Chondrocyte (in vitro differentiated cells): ENCODE measurements at regions not wholly inside any gene's neighbourhood (a gene's known extent, or its start where the extent isn't known, plus 50 kb on each side); places are given as distances from the start of the nearest gene placed in this dataset.

Experiments used
- DNase-seq: peaks from one replicate; pipeline ENCODE4 v3.0.0; 2021; ENCODE audit warnings: mixed read lengths, low spot score
- H3K27ac Mint-ChIP-seq: one replicate; pipeline ENCODE4 v1.8.0; 2021; ENCODE audit warnings: mild to moderate bottlenecking, moderate library complexity, mixed read lengths; ENCODE audit not compliant: unreplicated experiment
- H3K27me3 Mint-ChIP-seq: 2 replicates; pipeline ENCODE4 v1.8.0; 2021; ENCODE audit warnings: low read depth, mixed read lengths
- H3K36me3 Mint-ChIP-seq: 2 replicates; pipeline ENCODE4 v1.8.0; 2021; ENCODE audit warnings: low read depth, mixed read lengths
- H3K4me1 Mint-ChIP-seq: 2 replicates; pipeline ENCODE4 v1.8.0; 2021; ENCODE audit warnings: low read depth, mild to moderate bottlenecking, mixed read lengths
- H3K4me3 Mint-ChIP-seq: one replicate; pipeline ENCODE4 v1.8.0; 2021; ENCODE audit warnings: mild to moderate bottlenecking, moderate library complexity, mixed read lengths; ENCODE audit not compliant: unreplicated experiment
- H3K9me3 Mint-ChIP-seq: 2 replicates; pipeline ENCODE4 v1.8.0; 2021; ENCODE audit warnings: low read depth, mixed read lengths
- TF ChIP-seq, protein P1 (sequence below): fragments of 200-600 bp; sonication (generic); IDR thresholded peaks from 2 replicates; pipeline ENCODE4 v1.5.0; 2021; ENCODE audit warnings: antibody characterized with exemption, mild to moderate bottlenecking, moderate library complexity

DNA sequence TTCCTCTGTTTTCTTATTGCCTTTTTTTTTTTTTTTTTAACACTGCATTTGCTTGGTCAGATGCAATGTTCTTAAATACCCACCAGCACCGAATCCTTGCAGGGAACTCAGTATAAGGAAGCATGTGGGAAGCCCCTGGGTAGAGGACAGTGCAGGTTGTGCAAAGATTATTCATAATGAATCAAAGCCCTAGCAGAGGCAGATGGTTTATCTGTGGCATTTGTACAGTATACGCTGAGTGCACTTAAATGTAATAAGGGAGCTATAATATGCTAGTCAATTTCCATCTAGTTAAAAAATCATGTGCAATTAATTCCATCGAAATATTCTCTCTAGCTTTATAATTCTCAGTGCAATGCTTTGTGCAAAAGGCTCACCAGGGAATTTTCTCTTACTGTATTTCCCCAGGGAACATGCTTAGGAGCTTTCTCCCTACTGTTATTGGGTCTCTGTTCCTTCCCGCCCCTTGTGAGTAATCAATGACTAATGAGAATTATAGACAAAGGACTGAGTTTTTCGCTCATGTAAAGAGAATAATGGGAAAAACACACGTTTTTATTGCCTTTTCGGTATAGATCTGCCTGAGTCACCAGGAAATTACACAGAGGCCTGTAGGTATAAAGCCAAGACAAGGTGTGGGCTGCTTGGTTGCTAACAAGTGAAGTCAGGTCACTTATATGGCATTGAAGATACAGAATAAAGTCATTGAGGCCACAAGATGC lies 1214.3 kb upstream of the TMEM132C start:
- H3K4me3 Mint-ChIP-seq = no peak overlapping the region
- DNase-seq = no peak
- no peak overlapping the region for H3K27ac Mint-ChIP-seq
- TF ChIP-seq, protein P1, sequence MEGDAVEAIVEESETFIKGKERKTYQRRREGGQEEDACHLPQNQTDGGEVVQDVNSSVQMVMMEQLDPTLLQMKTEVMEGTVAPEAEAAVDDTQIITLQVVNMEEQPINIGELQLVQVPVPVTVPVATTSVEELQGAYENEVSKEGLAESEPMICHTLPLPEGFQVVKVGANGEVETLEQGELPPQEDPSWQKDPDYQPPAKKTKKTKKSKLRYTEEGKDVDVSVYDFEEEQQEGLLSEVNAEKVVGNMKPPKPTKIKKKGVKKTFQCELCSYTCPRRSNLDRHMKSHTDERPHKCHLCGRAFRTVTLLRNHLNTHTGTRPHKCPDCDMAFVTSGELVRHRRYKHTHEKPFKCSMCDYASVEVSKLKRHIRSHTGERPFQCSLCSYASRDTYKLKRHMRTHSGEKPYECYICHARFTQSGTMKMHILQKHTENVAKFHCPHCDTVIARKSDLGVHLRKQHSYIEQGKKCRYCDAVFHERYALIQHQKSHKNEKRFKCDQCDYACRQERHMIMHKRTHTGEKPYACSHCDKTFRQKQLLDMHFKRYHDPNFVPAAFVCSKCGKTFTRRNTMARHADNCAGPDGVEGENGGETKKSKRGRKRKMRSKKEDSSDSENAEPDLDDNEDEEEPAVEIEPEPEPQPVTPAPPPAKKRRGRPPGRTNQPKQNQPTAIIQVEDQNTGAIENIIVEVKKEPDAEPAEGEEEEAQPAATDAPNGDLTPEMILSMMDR = no peak
- H3K27me3 Mint-ChIP-seq = no peaks in the 10 kb centered on the region
- H3K9me3 Mint-ChIP-seq = peaks cover 9% of the 10 kb centered on the region
- no peaks in the 10 kb centered on the region for H3K36me3 Mint-ChIP-seq
- H3K4me1 Mint-ChIP-seq = peaks cover 11% of the 10 kb centered on the region

DNA sequence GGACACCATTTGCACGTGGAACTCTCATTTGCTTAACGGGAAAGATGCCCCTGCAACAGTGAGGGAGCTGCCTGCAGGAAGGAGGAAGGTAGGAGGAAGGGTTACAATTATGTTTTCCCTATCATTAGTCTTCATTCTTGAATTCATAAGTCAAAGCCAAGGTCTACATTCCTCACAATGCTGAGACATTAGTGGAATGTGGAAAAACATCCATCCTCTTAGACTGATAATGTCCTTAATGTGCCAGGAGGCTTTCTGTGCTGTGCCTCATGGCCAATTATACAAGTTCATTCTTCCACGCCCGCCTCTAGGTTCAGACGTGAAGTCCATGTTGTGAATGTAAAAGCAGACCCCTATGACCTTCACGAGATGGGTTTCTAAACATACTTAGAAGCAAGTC lies 1212.4 kb upstream of the TMEM132C start:
- no peak overlapping the region for H3K27ac Mint-ChIP-seq
- H3K4me1 Mint-ChIP-seq = peaks cover 11% of the 10 kb centered on the region
- no peaks in the 10 kb centered on the region for H3K36me3 Mint-ChIP-seq
- no peak overlapping the region for H3K4me3 Mint-ChIP-seq
- H3K9me3 Mint-ChIP-seq = peaks cover 6% of the 10 kb centered on the region
- no peak for DNase-seq
- TF ChIP-seq, protein P1 = no peak
- H3K27me3 Mint-ChIP-seq = no peaks in the 10 kb centered on the region

DNA sequence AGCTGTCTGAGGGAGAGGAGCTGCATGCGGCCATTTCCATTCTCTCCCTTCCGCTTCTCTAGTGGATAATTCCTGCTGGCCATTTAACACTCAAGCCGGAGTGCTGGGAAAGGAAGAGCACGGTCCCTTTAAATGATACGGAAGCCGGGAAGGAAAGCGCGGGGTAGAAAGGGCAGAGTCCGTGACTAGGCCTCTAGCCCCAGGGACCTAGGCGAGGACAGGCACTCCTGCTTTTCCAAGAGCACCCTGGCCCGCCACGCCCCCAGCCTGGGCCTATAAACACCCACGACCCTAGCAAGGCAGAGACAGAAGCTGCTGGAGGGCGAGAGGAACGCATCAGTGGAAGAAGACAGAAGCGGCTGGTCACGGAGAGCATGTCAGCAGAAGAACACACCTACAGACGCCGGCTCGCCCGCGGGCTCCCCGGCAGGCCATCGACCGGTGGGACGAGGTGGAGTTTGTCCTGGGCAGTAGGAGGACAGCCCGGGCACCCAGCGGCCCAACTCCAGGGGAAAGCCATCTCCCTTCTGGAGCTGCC lies 1206.6 kb upstream of the TMEM132C start:
- Mint-ChIP-seq H3K9me3 (no peaks in the 10 kb centered on the region), H3K27me3 (peaks cover 6% of the 10 kb centered on the region), H3K27ac (no peak overlapping the region), H3K4me1 (no peaks in the 10 kb centered on the region), H3K4me3 (no peak overlapping the region), H3K36me3 (no peaks in the 10 kb centered on the region)
- TF ChIP-seq, protein P1 = no peak
- no peak for DNase-seq

DNA sequence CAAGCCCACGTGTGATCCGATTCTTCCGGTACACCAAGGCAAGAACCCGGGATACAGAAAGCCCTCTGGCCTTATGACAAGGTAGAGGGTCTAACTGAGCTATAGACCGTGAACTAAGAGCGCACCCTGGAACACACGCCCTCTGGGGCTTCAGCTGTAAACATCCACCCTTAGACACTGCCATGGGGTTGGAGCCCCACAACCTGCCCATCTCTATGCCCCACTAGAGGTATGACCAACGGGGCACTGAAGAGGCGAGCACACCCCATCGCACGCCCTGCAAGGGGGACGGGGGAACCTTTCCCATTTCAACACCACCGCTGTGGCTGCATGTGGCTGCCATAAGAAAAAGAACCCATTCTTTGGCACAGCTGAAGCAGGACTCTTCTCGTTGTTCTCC lies 1206.0 kb upstream of the TMEM132C start:
- Mint-ChIP-seq H3K27me3 (peaks cover 6% of the 10 kb centered on the region), H3K4me3 (no peak overlapping the region), H3K9me3 (no peaks in the 10 kb centered on the region), H3K27ac (no peak overlapping the region), H3K4me1 (no peaks in the 10 kb centered on the region), H3K36me3 (no peaks in the 10 kb centered on the region)
- TF ChIP-seq, protein P1 = no peak
- no peak for DNase-seq

DNA sequence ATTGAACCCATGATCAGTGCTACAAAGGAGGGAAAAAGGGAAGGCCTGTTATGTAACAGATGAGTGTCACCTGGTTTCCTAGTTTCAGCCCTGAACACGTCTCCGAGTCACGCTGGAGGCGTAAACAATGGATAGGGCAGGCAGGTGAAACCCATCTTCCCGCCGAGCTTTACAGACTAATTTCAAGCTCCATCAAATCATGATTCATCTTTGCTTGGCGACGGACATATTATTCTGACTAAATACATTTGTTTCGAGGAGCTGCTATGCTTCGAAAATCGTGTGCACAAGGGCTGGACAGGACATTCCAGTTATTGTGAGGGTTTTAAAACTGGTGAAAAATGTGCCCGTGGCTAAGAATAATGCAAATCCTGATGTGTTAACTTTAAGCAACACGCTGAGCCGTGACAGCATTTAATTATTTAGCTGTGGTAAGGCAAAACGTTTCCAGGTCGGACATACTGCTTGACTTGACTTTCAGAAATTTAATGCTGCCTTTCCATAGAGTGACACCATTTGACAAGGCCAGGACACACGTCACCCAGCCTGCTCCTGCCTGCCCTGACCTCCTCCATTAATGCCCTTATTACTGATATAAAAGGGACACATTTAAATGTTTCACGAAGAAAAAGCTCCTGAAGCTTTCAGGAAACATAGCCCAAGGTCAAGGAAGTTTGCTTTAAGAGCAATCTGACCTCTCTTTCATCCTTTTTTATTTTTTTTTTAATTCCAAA lies 1203.5 kb upstream of the TMEM132C start:
- Mint-ChIP-seq H3K27ac (no peak overlapping the region), H3K4me3 (no peak overlapping the region), H3K4me1 (no peaks in the 10 kb centered on the region), H3K9me3 (no peaks in the 10 kb centered on the region), H3K27me3 (peaks cover 6% of the 10 kb centered on the region), H3K36me3 (no peaks in the 10 kb centered on the region)
- DNase-seq = no peak
- TF ChIP-seq, protein P1 = no peak
